Osteocyte (in vitro differentiated cells): ENCODE measurements at regions not wholly inside any gene's neighbourhood (a gene's known extent, or its start where the extent isn't known, plus 50 kb on each side); places are given as distances from the start of the nearest gene placed in this dataset.

Source experiments
- DNase-seq: peaks from one replicate; pipeline ENCODE4 v3.0.0; 2021; ENCODE audit warnings: mixed read lengths; ENCODE audit not compliant: unreplicated experiment; ENCODE audit errors: extremely low spot score
- H3K27ac Mint-ChIP-seq: one replicate; pipeline ENCODE4 v1.8.0; 2021; ENCODE audit warnings: mild to moderate bottlenecking, mixed read lengths; ENCODE audit not compliant: unreplicated experiment
- H3K27me3 Mint-ChIP-seq: one replicate; pipeline ENCODE4 v1.8.0; 2021; ENCODE audit warnings: mixed read lengths; ENCODE audit not compliant: unreplicated experiment
- H3K36me3 Mint-ChIP-seq: one replicate; pipeline ENCODE4 v1.8.0; 2021; ENCODE audit warnings: mixed read lengths; ENCODE audit not compliant: unreplicated experiment
- H3K4me1 Mint-ChIP-seq: one replicate; pipeline ENCODE4 v1.8.0; 2021; ENCODE audit warnings: mixed read lengths; ENCODE audit not compliant: unreplicated experiment
- H3K4me3 Mint-ChIP-seq: one replicate; pipeline ENCODE4 v1.8.0; 2021; ENCODE audit warnings: mild to moderate bottlenecking, moderate library complexity, mixed read lengths; ENCODE audit not compliant: unreplicated experiment
- H3K9me3 Mint-ChIP-seq: one replicate; pipeline ENCODE4 v1.8.0; 2021; ENCODE audit warnings: mixed read lengths; ENCODE audit not compliant: unreplicated experiment
- CTCF ChIP-seq: fragments of 200-600 bp; sonication (generic); IDR thresholded peaks from 2 replicates; pipeline ENCODE4 v1.5.0; 2021; ENCODE audit warnings: antibody characterized with exemption, mild to moderate bottlenecking, moderate library complexity

GRCh38 chr14:66377574-66377973 lies 108.6 kb upstream of the CCDC196 start:
- no peak for DNase-seq
- no peak for TF ChIP-seq CTCF
- Mint-ChIP-seq H3K36me3 (no peaks in the 10 kb centered on the region), H3K4me3 (no peak overlapping the region), H3K27me3 (no peaks in the 10 kb centered on the region), H3K27ac (no peak overlapping the region), H3K9me3 (no peaks in the 10 kb centered on the region), H3K4me1 (no peaks in the 10 kb centered on the region)

GRCh38 chr14:66378712-66379505 lies 107.3 kb upstream of the CCDC196 start:
- Mint-ChIP-seq H3K27me3 (no peaks in the 10 kb centered on the region), H3K4me3 (no peak overlapping the region), H3K4me1 (no peaks in the 10 kb centered on the region), H3K27ac (no peak overlapping the region), H3K36me3 (no peaks in the 10 kb centered on the region), H3K9me3 (no peaks in the 10 kb centered on the region)
- DNase-seq = no peak
- no peak for TF ChIP-seq CTCF

GRCh38 chr14:66380143-66380542 lies 106.0 kb upstream of the CCDC196 start:
- Mint-ChIP-seq H3K36me3 (no peaks in the 10 kb centered on the region), H3K27me3 (no peaks in the 10 kb centered on the region), H3K4me3 (no peak overlapping the region), H3K4me1 (no peaks in the 10 kb centered on the region), H3K27ac (no peak overlapping the region), H3K9me3 (no peaks in the 10 kb centered on the region)
- DNase-seq = no peak
- no peak for TF ChIP-seq CTCF

- no peak for TF ChIP-seq CTCF
- Mint-ChIP-seq H3K27ac (no peak overlapping the region), H3K4me3 (no peak overlapping the region), H3K9me3 (no peaks in the 10 kb centered on the region), H3K27me3 (no peaks in the 10 kb centered on the region), H3K36me3 (no peaks in the 10 kb centered on the region), H3K4me1 (no peaks in the 10 kb centered on the region)
- DNase-seq = no peak
These were observed 104.4 kb upstream of the CCDC196 start for GRCh38 chr14:66381755-66382154.

GRCh38 chr14:66383257-66383656 lies 102.9 kb upstream of the CCDC196 start:
- Mint-ChIP-seq H3K9me3 (no peaks in the 10 kb centered on the region), H3K27me3 (no peaks in the 10 kb centered on the region), H3K27ac (no peak overlapping the region), H3K4me1 (no peaks in the 10 kb centered on the region), H3K36me3 (no peaks in the 10 kb centered on the region), H3K4me3 (no peak overlapping the region)
- no peak for TF ChIP-seq CTCF
- DNase-seq = no peak
